IMR-90 (cell line): ENCODE measurements at regions not wholly inside any gene's neighbourhood (a gene's known extent, or its start where the extent isn't known, plus 50 kb on each side); places are given as distances from the start of the nearest gene placed in this dataset.

Source experiments
- ATAC-seq: fragments of 200-7000 bp; cut with Tn5 transposase; 2 replicates; pipeline ENCODE4 v1.9.1; 2020; ENCODE audit warnings: low read depth, mild to moderate bottlenecking, moderate library complexity
- BruUV-seq: library from RNA; stranded (reverse); fragments of 400-500 nt; replicated peaks from 2 replicates; lab custom pipeline; 2021; lab: Mats Ljungman, UMichigan
- CTCF ChIA-PET: fragments of 300-600 bp; formaldehyde crosslinking; extraction: SDS; loops from one replicate; lab custom pipeline; 2021; ENCODE audit warnings: antibody characterized with exemption; lab: Yijun Ruan, JAX
- POLR2A ChIA-PET: fragments of 300-600 bp; sonication (Branson Sonifier 250); formaldehyde crosslinking; loops from one replicate; lab custom pipeline; 2022; ENCODE audit warnings: antibody characterized with exemption; ENCODE audit not compliant: unreplicated experiment; lab: Charles Lee
- DNase-seq: peaks from one replicate; pipeline ENCODE4 v3.0.0; 2013
- H2AFZ ChIP-seq: replicated peaks from 2 replicates; pipeline ENCODE3; 2013; ENCODE audit warnings: low read length, mild to moderate bottlenecking; ENCODE audit not compliant: poor library complexity
- H2AK5ac ChIP-seq: 2 replicates; pipeline ENCODE4 v1.6.1; 2013; ENCODE audit warnings: low read depth, low read length, inconsistent platforms
- H2AK9ac ChIP-seq: replicated peaks from 2 replicates; pipeline ENCODE3; 2013; ENCODE audit warnings: mild to moderate bottlenecking, low read depth, low read length, moderate library complexity; ENCODE audit not compliant: poor library complexity
- H2BK120ac ChIP-seq: 2 replicates; pipeline ENCODE4 v1.6.1; 2013; ENCODE audit warnings: low read depth, low read length, inconsistent platforms
- H2BK15ac ChIP-seq: 3 replicates; pipeline ENCODE4 v1.6.1; 2013; ENCODE audit warnings: low read depth, low read length, inconsistent platforms
- H2BK20ac ChIP-seq: 2 replicates; pipeline ENCODE4 v1.6.1; 2013; ENCODE audit warnings: low read depth, mild to moderate bottlenecking, inconsistent platforms, low read length, moderate library complexity
- H2BK5ac ChIP-seq: 2 replicates; pipeline ENCODE4 v1.6.1; 2013; ENCODE audit warnings: mild to moderate bottlenecking, low read depth, low read length, inconsistent platforms; ENCODE audit not compliant: poor library complexity, severe bottlenecking
- H3K14ac ChIP-seq: replicated peaks from 2 replicates; pipeline ENCODE4 v1.6.1; 2013; ENCODE audit warnings: low read depth, low read length, inconsistent platforms
- H3K18ac ChIP-seq: 2 replicates; pipeline ENCODE4 v1.6.1; 2013; ENCODE audit warnings: low read depth, low read length, control low read depth
- H3K23ac ChIP-seq: 2 replicates; pipeline ENCODE4 v1.6.1; 2013; ENCODE audit warnings: low read depth, low read length, inconsistent platforms
- H3K27ac ChIP-seq: 2 replicates; pipeline ENCODE4 v1.5.1; 2013; ENCODE audit warnings: mild to moderate bottlenecking, control low read depth, low read length; ENCODE audit not compliant: insufficient read depth
- H3K27me3 ChIP-seq: 2 replicates; pipeline ENCODE4 v1.6.1; 2013; ENCODE audit warnings: low read length; ENCODE audit not compliant: control insufficient read depth, insufficient read depth
- H3K36me3 ChIP-seq: 2 replicates; pipeline ENCODE4 v1.6.1; 2013; ENCODE audit warnings: low read length, mixed read lengths; ENCODE audit not compliant: control insufficient read depth, insufficient read depth
- H3K4ac ChIP-seq: 2 replicates; pipeline ENCODE4 v1.6.1; 2013; ENCODE audit warnings: low read depth, low read length, inconsistent platforms
- H3K4me1 ChIP-seq: 2 replicates; pipeline ENCODE4 v1.6.1; 2013; ENCODE audit warnings: low read length, mixed read lengths; ENCODE audit not compliant: control insufficient read depth, insufficient read depth
- H3K4me2 ChIP-seq: 2 replicates; pipeline ENCODE4 v1.6.1; 2013; ENCODE audit warnings: low read depth, mild to moderate bottlenecking, control low read depth, low read length, moderate library complexity
- H3K4me3 ChIP-seq: 2 replicates; pipeline ENCODE4 v1.5.1; 2013; ENCODE audit warnings: low read depth, mild to moderate bottlenecking, control low read depth, low read length, moderate library complexity; ENCODE audit not compliant: insufficient read depth
- H3K56ac ChIP-seq: 2 replicates; pipeline ENCODE4 v1.6.1; 2013; ENCODE audit warnings: low read length, inconsistent platforms; ENCODE audit not compliant: insufficient read depth; ENCODE audit errors: extremely low read depth
- H3K79me1 ChIP-seq, 2 experiments: 2 replicates each; pipeline ENCODE4 v1.6.1; 2013; ENCODE audit warnings: low read length in 2 of 2, inconsistent platforms in 1 of 2, low read depth in 1 of 2
- H3K9ac ChIP-seq: 2 replicates; pipeline ENCODE4 v1.6.1; 2013; ENCODE audit warnings: low read depth, low read length, control low read depth
- H3K9me1 ChIP-seq: 2 replicates; pipeline ENCODE4 v1.6.1; 2013; ENCODE audit warnings: low read length, inconsistent platforms; ENCODE audit not compliant: insufficient read depth
- H3K9me3 ChIP-seq: 2 replicates; pipeline ENCODE4 v1.6.1; 2013; ENCODE audit warnings: low read length; ENCODE audit not compliant: control insufficient read depth, insufficient read depth
- H4K20me1 ChIP-seq: 2 replicates; pipeline ENCODE4 v1.6.1; 2013; ENCODE audit warnings: low read length, inconsistent platforms; ENCODE audit not compliant: insufficient read depth
- H4K5ac ChIP-seq: 2 replicates; pipeline ENCODE4 v1.6.1; 2013; ENCODE audit warnings: mild to moderate bottlenecking, low read depth, low read length, control low read depth
- H4K8ac ChIP-seq, 2 experiments: 2 replicates each; pipeline ENCODE4 v1.6.1; 2013; ENCODE audit warnings: low read depth in 2 of 2, low read length in 2 of 2, control low read depth in 1 of 2, inconsistent platforms in 1 of 2
- H4K91ac ChIP-seq: 2 replicates; pipeline ENCODE4 v1.6.1; 2013; ENCODE audit warnings: low read depth, low read length, inconsistent platforms; ENCODE audit not compliant: insufficient read depth
- CEBPB ChIP-seq: IDR thresholded peaks from 2 replicates; pipeline ENCODE4 v1.6.1; 2012; ENCODE audit warnings: low read depth, low read length, improper control_type of control experiment
- ELK1 ChIP-seq: fragments of 150-350 bp; IDR thresholded peaks from 2 replicates; pipeline ENCODE4 v1.6.1; 2016; ENCODE audit warnings: low read depth, mild to moderate bottlenecking, low read length, moderate library complexity, borderline replicate concordance
- FOS ChIP-seq: fragments of 150-350 bp; IDR thresholded peaks from 2 replicates; pipeline ENCODE4 v1.6.1; 2016; ENCODE audit warnings: low read depth, low read length
- POLR2A ChIP-seq: IDR thresholded peaks from 2 replicates; pipeline ENCODE4 v1.6.1; 2012; ENCODE audit warnings: mild to moderate bottlenecking, low read depth, low read length
- USF2 ChIP-seq: fragments of 150-350 bp; IDR thresholded peaks from 2 replicates; pipeline ENCODE4 v1.6.1; 2017; ENCODE audit warnings: mild to moderate bottlenecking, antibody characterized with exemption, low read length, low read depth
- WGBS, 2 experiments: methylation state at CpG; one replicate each; pipeline versions ENCODE4 v1.1.5 to v1.1.7; 2013; ENCODE audit warnings: missing lambda C conversion rate in 2 of 2; ENCODE audit not compliant: insufficient read length in 1 of 2; ENCODE audit errors: extremely low coverage in 2 of 2; 5-methylcytosine and 5-hydroxymethylcytosine counted together
- dilution Hi-C: fragments of 300-500 bp; cut with HindIII; formaldehyde crosslinking; loops from one replicate; pipeline ENCODE4 v1.14.3; 2018; ENCODE audit warnings: low sequenced_read_pairs; ENCODE audit not compliant: unreplicated experiment
- in situ Hi-C: fragments of 300-500 bp; cut with MboI; formaldehyde crosslinking; loops from 3 replicates; pipeline ENCODE4 v1.14.3; 2019; ENCODE audit warnings: low sequenced_read_pairs, inconsistent platforms, mixed read lengths
- intact Hi-C: fragments of 100-400 bp; cut with micrococcal nuclease; formaldehyde crosslinking; loops from 2 replicates; pipeline ENCODE4 v1.10.0; 2022

- no peak overlapping the region for H3K27ac ChIP-seq
- H3K4me2 ChIP-seq: no peak overlapping the region
- dilution Hi-C loops (no loop called here), in situ Hi-C loops (no loop called here), intact Hi-C loops (no loop called here)
- no peaks in the 10 kb centered on the region for H3K9me1 ChIP-seq
- ATAC-seq (no peak), DNase-seq (no peak)
- H3K56ac ChIP-seq: no peak overlapping the region
- no peak overlapping the region for H2AFZ ChIP-seq
- ChIA-PET CTCF (no interaction called here), POLR2A (no interaction called here)
- H2BK20ac ChIP-seq: no peak overlapping the region
- no peak overlapping the region for H2AK5ac ChIP-seq
- no peaks in the 10 kb centered on the region for H3K79me1 ChIP-seq
- H3K18ac ChIP-seq: no peak overlapping the region
- no peak overlapping the region for H3K14ac ChIP-seq
- H4K8ac ChIP-seq: no peak overlapping the region
- no peaks in the 10 kb centered on the region for H3K27me3 ChIP-seq
- H2BK5ac ChIP-seq: no peak overlapping the region
- H4K5ac ChIP-seq: no peak overlapping the region
- TF ChIP-seq ELK1 (no peak), FOS (no peak), USF2 (no peak), POLR2A (no peak), CEBPB (peak; percentile 52)
- H2BK120ac ChIP-seq: no peak overlapping the region
- H3K4me3 ChIP-seq: no peak overlapping the region
- no CpG with 5 or more reads among the region's 1 CpG for WGBS, 2 experiments
- no peaks in the 10 kb centered on the region for H3K9me3 ChIP-seq
- H3K4ac ChIP-seq: no peak overlapping the region
- no peak overlapping the region for H3K23ac ChIP-seq
- H2AK9ac ChIP-seq: no peak overlapping the region
- H3K4me1 ChIP-seq: no peaks in the 10 kb centered on the region
- no peaks in the 10 kb centered on the region for H4K20me1 ChIP-seq
- no peaks in the 10 kb centered on the region for H3K36me3 ChIP-seq
- H2BK15ac ChIP-seq: no peak overlapping the region
- no peak overlapping the region for H3K9ac ChIP-seq
- H4K91ac ChIP-seq: no peak overlapping the region
- no TSS peak for BruUV-seq
Measured at GRCh38 chr10:57675125-57675524, 592.6 kb downstream of the IPMK start.
